ENCODE measurements at regions not wholly inside any gene's neighbourhood (a gene's known extent, or its start where the extent isn't known, plus 50 kb on each side); places are given as distances from the start of the nearest gene placed in this dataset.
A peak's percentile ranks its signal among the peaks of the same experiment; 100 is the strongest.
"Not testable (repeated sequence)": the region's sequence is repeated elsewhere in the genome, so short reads cannot be mapped to it uniquely, and the experiment has no call there.

DNA sequence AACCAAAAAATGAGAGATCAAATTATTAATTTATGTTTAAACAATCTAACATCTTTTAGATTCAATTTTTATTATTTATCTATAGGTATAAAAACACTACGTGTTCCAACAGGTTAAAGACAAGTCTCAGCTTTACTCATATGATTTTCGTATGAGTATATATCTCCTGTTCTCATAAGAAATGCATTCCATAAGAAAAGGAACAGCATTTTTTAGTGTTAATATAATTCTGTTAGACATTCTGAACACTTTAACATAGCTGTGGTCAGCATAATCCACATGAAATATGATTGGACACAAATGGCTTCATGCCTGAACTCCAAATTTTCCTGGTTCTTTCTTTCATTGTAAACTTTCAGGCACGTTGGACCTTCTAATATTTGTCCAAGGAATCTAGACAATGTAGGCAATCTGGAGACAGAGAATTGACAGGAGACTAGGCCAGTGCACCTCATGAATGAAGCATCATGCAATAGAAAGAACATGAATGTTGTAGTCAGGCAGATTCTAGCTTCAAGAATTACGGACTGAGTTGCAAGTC is 1122.0 kb upstream of the ALCAM start:
- peak; percentile 31 to 37 for DNase-seq (ENCODE audit: low read depth in 2 of 2)

DNA sequence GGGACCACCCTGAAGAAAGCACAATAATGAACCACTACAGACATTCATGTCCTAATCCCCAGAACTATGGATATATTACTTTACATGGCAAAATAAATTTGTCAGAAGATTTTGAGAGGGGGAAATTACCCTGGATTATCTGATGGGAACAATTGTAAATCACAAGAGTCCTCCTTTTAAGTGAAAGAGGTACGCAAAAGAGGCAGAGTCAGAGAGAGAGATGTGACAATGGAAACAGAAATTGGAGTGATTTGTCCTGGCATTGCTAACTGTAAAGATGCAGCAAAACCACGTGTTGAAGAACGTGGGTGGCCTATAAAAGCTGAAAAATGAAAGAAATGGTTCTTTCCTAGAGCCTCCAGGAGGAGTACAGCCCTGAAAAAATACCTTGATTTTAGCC is 1121.4 kb upstream of the ALCAM start:
- no peak for DNase-seq (ENCODE audit: low read depth in 2 of 2)

DNA sequence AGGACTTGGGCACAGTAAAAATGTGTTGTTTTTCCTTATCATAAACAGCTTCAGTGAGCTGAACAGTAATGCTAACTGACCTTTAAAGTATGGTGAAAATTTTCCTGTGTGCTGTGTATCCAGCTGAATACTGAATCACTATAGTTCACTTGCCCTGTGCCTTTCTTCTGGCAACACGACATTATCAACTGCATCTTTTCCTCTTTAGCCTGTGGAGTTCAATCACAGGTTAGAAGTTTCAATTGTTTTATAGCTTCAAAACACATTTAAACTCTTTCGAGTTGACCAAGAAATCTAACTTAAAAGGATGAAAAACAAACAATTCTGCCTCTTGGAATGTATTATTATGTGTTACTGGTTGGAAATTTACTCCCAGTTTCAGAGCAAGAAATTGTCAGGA is 1120.7 kb upstream of the ALCAM start:
- DNase-seq (ENCODE audit: low read depth in 2 of 2) = no peak

DNA sequence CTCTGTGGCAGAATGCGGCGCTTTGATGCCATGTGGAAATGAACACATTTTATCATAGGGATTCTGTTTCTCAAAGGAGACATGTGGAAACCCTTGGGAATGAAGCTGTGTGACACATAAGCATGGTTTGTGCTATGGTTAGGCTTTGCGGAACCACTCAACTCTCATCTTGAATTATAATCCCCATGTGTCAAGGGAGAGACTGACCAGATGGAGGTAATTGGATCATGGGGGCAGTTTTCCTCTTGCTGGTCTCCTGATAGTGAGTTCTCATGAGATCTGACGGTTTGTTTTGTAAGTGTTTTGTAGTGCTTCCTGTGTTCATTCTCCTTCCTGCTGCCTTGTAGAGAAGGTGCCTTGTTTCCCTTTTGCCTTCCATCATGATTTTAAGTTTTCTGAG is 1109.2 kb upstream of the ALCAM start:
- no peak for DNase-seq (ENCODE audit: low read depth in 2 of 2)

DNA sequence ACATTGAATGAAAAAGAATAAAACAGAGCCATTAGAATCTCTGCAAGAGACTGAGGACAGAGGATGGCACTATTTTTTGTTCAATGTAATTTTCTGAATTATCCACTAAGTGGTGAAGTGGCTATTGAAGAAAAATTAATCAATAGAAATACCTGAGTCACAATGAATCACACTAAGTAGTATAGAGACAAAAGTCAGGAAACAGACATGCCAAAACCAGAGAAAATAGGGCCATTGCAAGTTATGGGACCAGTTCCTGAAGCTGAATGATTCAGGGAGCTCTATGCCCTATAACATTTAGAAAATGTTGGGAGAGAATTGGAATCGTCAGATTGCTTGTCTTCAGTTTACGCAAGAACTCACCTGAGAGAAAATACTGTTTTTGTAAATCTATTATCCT is 1103.2 kb upstream of the ALCAM start:
- DNase-seq (ENCODE audit: low read depth in 2 of 2) = no peak

DNA sequence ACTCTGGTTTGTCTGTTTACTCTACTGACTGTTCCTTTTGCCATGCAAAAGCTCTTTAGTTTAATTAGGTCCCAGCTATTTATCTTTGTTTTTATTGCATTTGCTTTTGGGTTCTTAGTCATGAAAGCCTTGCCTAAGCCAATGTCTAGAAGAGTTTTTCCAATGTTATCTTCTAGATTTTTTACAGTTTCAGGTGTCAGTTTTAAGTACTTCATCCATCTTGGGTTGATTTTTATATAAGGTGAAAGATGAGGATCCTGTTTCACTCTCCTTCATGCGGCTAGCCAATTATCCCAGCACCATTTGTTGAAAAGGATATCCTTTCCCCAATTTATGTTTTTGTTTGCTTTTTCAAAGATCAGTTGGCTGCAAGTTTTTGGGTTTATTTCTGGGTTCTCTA is 1100.5 kb upstream of the ALCAM start:
- not testable (repeated sequence) for DNase-seq (ENCODE audit: low read depth in 2 of 2)

DNA sequence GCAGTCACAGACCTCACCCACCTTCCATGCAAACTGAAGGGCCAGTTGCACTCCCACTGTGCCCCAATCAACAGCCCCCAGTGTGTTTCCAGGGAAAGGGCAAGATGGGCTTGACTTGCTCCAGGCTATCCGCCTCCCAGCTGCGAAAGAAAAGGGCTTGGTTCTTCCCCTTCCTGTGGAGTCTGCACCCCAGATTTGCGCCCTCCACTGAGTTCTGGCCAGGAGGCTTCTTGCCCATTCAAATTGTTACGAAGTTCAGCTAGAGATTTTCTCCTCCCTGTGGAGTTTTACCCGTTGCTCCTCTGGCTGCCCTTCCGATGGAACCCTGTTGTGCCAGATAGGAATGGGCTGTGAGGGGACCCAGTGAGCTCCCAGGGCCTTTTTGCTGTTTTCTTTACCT is 1096.9 kb upstream of the ALCAM start:
- DNase-seq (ENCODE audit: low read depth in 2 of 2) = no peak

DNA sequence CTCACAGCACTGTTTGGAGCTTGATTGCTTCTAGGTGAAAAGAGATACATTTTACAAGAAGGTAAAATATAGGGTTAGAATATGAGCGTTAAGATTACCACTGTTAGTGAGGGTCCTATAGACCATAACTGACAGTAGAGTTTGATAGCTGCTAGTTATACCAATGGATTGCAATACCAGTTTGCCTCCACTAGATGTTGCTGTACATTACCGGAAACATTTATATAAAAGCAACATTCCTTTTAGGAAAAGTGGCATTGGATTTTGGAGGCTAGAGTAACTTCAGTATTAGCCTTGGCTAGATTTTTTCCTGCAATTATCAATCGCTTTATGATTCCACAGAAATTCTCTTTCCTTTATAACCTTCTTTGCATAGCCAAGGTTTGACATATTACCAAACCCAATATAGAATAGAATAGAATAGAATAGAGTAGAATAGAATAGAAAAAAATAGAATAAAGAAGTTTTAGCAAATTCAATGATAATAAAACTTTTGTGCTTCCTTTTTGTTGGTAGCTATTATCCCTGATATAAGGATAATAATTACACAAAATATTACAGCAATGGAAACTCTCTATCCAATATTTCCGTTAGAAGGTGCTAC is 1093.6 kb upstream of the ALCAM start:
- DNase-seq (ENCODE audit: low read depth in 2 of 2) = peak; percentile 22 to 28

DNA sequence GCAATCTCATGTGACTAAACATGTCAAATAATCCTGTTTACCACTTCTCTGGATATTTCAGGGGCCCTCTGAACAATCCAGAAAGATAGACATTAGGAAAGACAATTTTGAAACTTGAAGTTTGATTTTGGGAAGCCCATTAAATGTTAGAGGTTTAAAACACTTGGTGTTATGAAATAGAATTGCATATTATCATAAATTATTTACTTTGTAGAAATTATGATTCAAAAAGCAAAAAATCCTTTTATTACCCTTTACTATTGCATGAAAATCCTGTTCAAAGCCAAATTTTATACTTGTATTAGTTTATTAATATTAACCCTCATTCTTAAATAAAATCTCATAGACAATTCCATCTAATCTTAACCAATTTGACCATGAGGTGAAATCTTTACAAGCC is 1091.5 kb upstream of the ALCAM start:
- no peak for DNase-seq (ENCODE audit: low read depth in 2 of 2)

DNA sequence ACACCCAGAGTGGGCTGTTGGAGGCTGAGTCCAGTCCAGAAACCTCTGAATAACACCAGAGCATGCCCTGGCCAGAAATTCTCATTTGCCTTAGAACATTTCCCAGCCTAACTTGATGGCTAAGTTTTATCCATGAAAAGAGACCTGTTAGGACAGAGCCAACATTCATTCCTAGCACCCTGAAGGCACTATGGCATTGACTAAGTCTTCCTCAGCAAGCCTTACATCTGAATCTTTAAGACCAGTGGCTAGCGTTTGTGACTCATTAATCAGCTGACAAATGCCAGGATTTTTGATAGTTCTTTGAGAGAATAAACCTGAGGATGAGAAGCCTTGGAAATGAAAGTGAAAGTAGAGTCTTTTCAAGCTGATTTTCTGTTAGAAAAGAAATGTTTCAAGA is 1087.1 kb upstream of the ALCAM start:
- peak; percentile 9 to 15 for DNase-seq (ENCODE audit: low read depth in 2 of 2)

DNA sequence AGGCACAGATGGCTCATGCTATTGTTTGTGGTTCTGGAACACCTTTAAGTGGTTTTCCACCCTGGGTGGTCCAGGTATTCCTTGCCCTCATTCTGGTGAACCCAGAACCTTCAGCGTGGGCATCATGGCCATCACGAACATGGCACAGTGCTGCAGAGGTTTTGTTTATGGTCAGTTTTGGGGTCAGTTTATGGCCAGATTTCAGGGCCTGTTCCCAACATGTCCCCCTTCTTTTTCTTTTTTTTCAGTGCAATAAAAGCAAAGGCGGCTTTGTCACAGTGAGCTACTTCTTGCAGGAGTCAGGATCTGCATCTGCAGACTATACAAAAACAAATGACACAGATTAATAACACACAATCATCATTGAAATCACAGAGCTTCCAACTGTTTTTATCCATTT is 1085.0 kb upstream of the ALCAM start:
- DNase-seq (ENCODE audit: low read depth in 2 of 2) = no peak

DNA sequence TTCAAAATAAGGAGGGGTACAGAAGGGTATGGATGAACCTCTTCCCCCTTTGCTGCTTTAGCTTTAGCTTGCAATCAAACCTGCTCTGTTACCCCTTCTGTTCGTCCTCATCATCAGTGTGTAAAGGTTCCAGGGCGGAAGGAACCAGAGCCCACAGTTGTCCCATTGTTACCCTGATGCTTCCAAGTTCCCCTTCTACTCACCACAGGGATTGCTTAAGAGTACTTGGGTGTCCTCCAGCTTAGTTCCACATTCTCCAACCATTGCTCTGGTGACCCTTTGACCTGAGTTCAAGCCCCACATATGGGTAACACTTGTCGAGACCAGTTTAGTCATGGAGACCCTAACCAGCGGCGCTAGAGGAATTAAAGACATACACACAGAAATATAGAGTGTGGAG is 1080.1 kb upstream of the ALCAM start:
- no peak for DNase-seq (ENCODE audit: low read depth in 2 of 2)

DNA sequence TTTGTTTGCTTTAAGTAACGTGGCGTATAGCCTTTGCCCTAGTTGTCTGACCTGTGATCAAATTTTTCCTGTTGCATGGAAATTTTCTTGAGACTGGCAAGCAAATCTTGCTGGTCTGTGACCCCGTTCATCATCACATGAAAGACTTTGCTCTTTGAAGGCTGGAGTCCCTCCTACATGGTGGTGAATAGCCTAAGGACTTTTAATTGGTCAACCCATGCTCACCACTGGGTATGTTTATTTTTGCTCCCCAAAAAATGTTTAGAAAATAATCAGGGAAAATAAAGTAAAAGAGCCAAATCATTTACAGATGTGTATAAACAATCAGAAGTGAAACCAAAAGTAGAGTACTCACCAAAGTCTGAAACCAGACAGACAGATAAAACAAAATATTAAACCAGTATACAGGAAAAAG is 1075.3 kb upstream of the ALCAM start:
- no peak for DNase-seq (ENCODE audit: low read depth in 2 of 2)

DNA sequence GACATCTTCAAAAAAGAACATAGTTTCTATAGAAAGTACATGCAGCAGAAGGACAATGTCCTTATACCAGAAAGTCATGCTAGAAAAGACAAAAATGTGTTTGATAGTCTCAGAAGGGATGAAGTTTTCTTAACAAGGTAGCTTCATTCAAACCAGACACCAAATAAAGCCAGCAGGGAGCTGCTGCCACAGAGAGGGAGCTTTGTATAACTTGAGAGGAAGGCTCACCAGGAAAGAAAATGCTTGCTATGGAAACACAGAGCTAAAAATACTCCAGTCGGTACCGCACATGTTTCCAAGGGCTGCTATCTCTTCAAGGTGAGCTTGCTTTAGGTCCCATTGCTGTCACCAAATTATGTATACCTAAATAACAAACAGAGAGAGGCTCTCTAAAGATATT is 1074.8 kb upstream of the ALCAM start:
- DNase-seq (ENCODE audit: low read depth in 2 of 2) = peak in 1 of 2 experiments; percentile 1

DNA sequence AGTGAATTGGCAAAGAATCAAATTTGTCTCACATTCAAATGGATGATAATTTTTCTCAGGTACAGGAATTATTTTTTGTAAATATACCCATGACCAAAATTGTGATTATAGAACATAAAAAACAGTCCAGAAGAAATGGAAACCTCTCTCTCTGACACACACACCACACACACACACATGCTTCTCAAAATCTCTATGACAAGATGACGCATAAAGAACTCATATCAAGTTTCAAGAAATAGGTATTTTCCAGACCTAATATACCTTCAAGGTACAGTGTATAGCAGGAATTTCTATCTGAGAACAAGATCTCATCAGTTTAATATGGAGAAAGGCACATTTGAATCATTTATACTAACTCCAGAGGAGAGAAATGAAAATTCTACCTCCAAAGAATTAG is 1069.1 kb upstream of the ALCAM start:
- DNase-seq (ENCODE audit: low read depth in 2 of 2) = no peak

DNA sequence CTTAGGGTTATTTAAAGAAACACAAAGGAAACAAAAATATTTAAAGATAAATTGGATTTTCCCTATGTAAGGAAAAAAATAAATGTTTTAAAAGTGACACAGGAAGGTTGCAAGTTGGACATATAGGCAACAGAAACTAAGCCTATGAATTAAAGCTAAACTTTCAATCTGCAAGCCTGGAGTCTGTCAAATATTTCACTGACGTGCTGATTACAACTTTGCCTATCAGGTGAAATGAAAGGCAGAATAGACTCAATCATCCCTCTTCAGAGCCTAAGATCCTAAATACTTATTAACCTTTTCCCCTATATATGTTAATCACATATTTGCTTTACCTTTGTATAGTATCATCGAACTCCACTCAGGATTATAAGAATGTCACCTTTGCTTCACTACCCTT is 1068.0 kb upstream of the ALCAM start:
- no peak for DNase-seq (ENCODE audit: low read depth in 2 of 2)

DNA sequence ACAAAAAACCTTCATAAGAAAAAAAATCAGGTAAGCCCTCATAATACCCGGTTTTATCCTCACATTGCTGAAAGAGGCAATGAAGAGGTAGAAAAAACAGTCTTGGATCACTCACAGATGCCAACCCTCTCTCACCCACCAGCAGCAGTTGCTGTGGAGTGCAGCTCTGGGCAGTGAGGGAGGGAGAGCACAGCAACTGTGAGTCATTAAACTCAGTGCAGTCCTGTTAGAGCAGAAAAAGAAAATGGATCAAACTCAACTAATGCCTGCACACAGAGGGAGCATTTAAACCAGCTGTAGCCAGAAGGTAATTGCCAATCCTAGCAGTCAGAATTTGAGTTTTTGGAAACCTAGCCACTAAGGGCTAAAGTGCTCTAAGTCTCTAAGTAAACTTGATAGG is 1050.6 kb upstream of the ALCAM start:
- no peak for DNase-seq (ENCODE audit: low read depth in 2 of 2)

DNA sequence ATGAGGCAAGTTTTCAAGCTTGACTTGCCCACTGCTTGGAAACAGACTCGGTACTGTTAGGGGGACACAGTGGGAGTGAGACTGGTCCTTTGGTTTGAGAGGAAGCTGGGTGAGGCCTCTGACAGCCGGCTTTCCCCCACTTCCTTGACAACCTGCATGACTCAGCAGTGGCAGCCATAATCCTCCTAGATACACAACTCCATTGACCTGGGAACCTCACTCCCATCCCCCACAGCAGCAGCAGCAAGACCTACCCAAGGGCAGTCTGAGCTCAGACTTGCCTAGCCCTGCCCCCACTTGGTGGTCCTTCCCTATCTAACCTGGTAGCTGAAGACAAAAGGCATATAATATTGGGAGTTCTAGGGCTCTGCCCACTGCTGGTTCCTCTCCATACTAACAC is 1043.5 kb upstream of the ALCAM start:
- no peak for DNase-seq (ENCODE audit: low read depth in 2 of 2)

DNA sequence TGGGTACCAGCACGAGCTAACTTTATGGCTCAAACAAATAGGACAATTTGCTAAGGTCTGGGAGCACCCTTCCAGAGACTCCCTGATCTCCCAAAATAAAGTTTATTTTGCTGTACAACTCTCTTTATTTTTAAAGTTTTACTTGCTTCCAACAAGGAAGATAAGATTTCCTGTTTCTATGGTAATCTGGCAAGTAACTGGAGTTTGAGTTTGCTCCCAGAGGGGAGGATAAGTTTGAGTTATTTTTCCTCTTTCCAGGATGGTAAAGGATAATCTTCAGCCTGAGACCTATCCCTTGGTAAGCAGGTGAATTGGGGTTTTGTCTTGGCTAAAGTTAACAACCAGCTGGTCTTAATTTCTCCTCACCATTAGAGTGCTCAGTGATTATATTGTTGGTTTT is 1019.4 kb upstream of the ALCAM start:
- no peak for DNase-seq (ENCODE audit: low read depth in 2 of 2)

DNA sequence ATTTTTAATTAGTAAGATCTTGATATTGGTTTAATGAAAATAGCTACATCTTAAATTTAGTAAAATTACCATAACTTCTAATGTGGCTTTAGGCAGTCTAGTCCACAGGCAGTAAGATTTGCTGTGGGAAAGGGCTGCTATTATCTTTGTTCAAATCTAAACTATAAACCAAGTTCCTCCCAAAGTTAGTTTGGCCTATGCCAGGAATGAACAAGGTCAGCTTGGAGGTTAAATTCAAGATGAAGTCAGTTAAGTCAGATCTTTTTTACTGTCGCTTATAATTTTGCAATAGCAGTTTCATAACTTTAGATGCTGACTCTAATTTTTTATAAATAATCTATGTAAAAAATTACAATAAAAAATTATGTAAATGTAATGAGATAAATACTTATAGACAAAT is 1016.9 kb upstream of the ALCAM start:
- DNase-seq (ENCODE audit: low read depth in 2 of 2) = no peak

DNA sequence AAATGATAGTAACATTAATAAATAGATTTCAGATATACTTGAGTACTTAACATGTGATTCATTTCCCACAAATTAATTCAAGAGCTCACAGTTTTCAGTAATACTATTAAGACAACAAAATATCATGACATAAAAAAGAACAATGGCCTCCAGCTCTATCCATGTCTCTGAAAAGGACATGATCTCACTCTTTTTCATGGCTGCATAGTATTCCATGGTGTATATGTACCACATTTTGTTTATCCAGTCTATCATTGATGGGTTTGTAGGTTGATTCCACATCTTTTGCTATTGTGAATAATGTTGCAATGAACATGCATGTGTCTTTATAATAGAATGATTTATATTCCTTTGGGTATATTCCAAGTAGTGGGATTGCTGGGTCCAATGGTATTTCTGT is 1012.8 kb upstream of the ALCAM start:
- DNase-seq (ENCODE audit: low read depth in 2 of 2) = no peak

DNA sequence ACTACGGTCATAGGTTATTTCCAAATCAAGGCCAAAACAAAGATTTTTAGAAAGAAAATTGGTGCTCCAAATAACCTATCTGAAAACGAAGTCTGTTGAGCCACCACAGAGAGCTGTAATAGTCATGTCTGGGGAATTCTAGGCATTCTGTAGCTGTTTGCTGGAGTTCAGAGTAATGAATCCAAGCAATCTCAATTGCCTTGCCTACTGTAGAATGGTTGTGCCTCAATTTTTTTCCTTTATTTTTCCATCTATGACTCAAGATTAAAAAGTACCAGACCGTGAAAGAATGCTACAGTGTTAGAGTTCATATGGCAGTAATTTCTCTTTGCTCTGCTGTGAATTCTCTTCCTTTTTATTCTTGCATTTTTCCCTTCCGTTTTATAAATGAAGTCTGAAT is 1007.2 kb upstream of the ALCAM start:
- DNase-seq (ENCODE audit: low read depth in 2 of 2) = peak; percentile 86 to 87

DNA sequence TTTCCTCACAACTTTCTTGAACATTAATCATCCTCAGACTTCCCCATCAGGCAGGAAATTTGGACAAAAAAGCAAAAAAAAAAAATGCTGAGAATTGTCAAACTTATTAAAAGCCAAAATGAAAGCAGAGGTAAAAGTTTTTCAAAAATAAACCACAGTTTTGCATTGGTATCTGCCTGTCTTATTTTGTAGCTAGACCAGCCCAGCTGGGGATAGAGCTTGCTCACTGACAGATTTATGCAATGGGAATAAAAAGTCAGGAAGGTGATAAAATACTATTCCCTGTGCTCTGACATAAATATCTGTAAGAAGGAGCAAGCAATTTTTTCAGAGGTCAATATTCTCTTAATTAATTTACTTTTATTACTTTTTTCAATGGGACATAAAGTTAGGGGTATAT is 1006.7 kb upstream of the ALCAM start:
- DNase-seq (ENCODE audit: low read depth in 2 of 2) = peak in 1 of 2 experiments; percentile 12

DNA sequence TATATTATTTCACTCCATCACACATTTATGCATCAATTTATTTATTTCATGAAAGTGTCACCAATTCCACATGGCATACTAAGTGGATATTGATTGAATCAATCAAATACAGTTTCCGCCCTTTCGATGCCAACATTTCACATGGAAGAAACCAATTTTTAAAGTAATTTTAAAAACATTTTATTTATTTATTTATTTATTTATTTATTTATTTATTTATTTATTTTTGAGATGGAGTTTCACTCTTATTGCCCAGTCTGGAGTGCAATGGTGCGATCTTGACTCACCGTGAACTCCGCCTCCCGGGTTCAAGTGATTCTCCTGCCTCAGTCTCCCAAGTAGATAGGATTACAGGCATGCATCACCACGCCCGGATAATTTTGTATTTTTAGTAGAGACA is 1005.0 kb upstream of the ALCAM start:
- not testable (repeated sequence) for DNase-seq (ENCODE audit: low read depth in 2 of 2)
